ENCODE measurements at regions not wholly inside any gene's neighbourhood (a gene's known extent, or its start where the extent isn't known, plus 50 kb on each side); places are given as distances from the start of the nearest gene placed in this dataset.

DNA sequence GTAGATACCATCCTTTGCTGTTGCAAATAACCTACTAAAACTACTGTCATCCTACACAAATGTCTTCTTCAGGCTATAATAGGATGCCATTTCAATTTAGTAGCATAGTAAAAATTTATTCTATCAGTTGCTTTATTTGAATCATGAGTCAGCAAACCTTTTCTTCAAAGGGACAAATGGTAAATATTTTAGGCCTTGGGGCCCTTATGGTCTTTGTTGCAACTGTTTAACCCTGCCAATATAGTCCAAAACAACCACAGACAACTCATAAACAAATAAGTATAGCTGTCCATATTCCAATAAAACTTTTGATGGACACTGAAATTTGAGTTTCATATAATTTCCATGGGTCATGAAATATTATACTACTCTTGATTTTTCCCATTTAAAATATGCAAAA lies 54.0 kb upstream of the CCBE1 start:
- DNase-seq = no peak

DNA sequence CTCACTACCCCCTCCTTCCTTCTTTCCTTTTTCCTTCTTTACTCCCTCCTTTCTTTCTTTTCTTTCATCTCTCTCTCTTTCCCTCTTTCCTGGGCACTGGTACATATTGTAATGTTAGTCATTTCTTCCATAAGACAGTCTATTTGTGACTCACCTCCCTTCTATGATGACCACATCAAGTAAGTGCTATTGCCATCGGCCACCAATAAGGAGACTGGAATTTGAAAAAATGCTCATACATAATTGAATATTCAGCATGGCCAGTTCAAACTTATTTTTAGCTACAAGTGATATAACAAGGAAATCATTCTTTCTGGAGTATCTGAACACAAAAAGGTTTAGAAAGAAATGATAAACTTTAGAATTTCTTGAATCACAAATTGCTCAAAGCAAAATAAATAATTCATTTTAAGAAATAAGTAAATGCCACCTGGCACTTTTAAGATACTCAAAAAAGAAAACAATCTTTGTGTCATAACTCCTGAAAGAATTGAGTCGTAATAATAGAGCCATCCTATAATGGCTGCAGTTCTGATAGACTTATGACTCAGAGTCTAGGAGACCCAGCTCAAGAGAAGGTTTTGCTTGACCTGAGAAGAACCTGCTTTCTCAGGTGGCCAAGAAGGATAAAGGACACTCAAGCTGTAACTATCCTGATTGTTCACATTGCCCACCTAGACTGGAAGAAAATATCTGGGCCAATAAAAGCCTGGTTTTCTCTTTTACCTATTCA lies 51.6 kb upstream of the CCBE1 start:
- DNase-seq = no peak

All from stimulated activated CD4-positive, alpha-beta T cell treated with anti-CD3 and anti-CD28 coated beads, Interleukin-12 subunit alpha, Interleukin-12 subunit beta, amount 100 ng/mL, for 4 hours (primary cell).